ENCODE measurements at regions not wholly inside any gene's neighbourhood (a gene's known extent, or its start where the extent isn't known, plus 50 kb on each side); places are given as distances from the start of the nearest gene placed in this dataset.

- no peaks in the 10 kb centered on the region for H3K79me2 ChIP-seq (replicated peaks; ENCODE audit: insufficient read depth, low read length)
- TF ChIP-seq EZH2 (IDR thresholded peaks at IDR 0.05; ENCODE audit: borderline replicate concordance, insufficient read depth, low read length, poor library complexity, severe bottlenecking) (no peak), RAD21 (conservative IDR thresholded peaks at IDR 0.05) (no peak), MXI1 (conservative IDR thresholded peaks at IDR 0.05; ENCODE audit: poor library complexity, severe bottlenecking) (no peak), TAF1 (IDR thresholded peaks at IDR 0.05; ENCODE audit: low read depth) (no peak), POLR2AphosphoS5 (IDR thresholded peaks at IDR 0.05) (no peak), EP300 (conservative IDR thresholded peaks at IDR 0.05; ENCODE audit: poor library complexity, severe bottlenecking) (no peak), SMC3 (conservative IDR thresholded peaks at IDR 0.05; ENCODE audit: poor library complexity) (no peak)
- TF ChIP-seq, protein P1, sequence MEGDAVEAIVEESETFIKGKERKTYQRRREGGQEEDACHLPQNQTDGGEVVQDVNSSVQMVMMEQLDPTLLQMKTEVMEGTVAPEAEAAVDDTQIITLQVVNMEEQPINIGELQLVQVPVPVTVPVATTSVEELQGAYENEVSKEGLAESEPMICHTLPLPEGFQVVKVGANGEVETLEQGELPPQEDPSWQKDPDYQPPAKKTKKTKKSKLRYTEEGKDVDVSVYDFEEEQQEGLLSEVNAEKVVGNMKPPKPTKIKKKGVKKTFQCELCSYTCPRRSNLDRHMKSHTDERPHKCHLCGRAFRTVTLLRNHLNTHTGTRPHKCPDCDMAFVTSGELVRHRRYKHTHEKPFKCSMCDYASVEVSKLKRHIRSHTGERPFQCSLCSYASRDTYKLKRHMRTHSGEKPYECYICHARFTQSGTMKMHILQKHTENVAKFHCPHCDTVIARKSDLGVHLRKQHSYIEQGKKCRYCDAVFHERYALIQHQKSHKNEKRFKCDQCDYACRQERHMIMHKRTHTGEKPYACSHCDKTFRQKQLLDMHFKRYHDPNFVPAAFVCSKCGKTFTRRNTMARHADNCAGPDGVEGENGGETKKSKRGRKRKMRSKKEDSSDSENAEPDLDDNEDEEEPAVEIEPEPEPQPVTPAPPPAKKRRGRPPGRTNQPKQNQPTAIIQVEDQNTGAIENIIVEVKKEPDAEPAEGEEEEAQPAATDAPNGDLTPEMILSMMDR (IDR thresholded peaks at IDR 0.05; ENCODE audit: poor library complexity, severe bottlenecking), result no peak
- TF ChIP-seq, protein P2, sequence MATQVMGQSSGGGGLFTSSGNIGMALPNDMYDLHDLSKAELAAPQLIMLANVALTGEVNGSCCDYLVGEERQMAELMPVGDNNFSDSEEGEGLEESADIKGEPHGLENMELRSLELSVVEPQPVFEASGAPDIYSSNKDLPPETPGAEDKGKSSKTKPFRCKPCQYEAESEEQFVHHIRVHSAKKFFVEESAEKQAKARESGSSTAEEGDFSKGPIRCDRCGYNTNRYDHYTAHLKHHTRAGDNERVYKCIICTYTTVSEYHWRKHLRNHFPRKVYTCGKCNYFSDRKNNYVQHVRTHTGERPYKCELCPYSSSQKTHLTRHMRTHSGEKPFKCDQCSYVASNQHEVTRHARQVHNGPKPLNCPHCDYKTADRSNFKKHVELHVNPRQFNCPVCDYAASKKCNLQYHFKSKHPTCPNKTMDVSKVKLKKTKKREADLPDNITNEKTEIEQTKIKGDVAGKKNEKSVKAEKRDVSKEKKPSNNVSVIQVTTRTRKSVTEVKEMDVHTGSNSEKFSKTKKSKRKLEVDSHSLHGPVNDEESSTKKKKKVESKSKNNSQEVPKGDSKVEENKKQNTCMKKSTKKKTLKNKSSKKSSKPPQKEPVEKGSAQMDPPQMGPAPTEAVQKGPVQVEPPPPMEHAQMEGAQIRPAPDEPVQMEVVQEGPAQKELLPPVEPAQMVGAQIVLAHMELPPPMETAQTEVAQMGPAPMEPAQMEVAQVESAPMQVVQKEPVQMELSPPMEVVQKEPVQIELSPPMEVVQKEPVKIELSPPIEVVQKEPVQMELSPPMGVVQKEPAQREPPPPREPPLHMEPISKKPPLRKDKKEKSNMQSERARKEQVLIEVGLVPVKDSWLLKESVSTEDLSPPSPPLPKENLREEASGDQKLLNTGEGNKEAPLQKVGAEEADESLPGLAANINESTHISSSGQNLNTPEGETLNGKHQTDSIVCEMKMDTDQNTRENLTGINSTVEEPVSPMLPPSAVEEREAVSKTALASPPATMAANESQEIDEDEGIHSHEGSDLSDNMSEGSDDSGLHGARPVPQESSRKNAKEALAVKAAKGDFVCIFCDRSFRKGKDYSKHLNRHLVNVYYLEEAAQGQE (IDR thresholded peaks at IDR 0.05; ENCODE audit: borderline replicate concordance), result no peak
- no peaks in the 10 kb centered on the region for H4K20me1 ChIP-seq (ENCODE audit: insufficient read depth)
- H3K9me2 ChIP-seq (ENCODE audit: insufficient read depth, low read length), result no peaks in the 10 kb centered on the region
- H3F3A ChIP-seq (ENCODE audit: insufficient read depth, low read length, poor library complexity, severe bottlenecking), result no peaks in the 10 kb centered on the region
- no peak overlapping the region for H2AFZ ChIP-seq (ENCODE audit: low read depth, low read length)
- H3K27me3 ChIP-seq (ENCODE audit: insufficient read depth, low read depth, low read length), result no peaks in the 10 kb centered on the region
- H3K27ac ChIP-seq (ENCODE audit: low read length), result no peak overlapping the region
- peaks cover 7% of the 10 kb centered on the region for H3K9me3 ChIP-seq (ENCODE audit: low read length)
- no peak overlapping the region for H3K4me3 ChIP-seq (ENCODE audit: low read length)
- no peaks in the 10 kb centered on the region for H3K36me3 ChIP-seq (ENCODE audit: insufficient read depth, low read length)
- no peak overlapping the region for H3K4me2 ChIP-seq (ENCODE audit: low read length)
- H3K9ac ChIP-seq (ENCODE audit: low read length), result no peak overlapping the region
These were observed 358.5 kb downstream of the MYCN start for GRCh38 chr2:16298866-16299265.

- peaks cover 7% of the 10 kb centered on the region for H3K9me3 ChIP-seq (ENCODE audit: low read length)
- H3K27ac ChIP-seq (ENCODE audit: low read length), result no peak overlapping the region
- no peak overlapping the region for H3K4me2 ChIP-seq (ENCODE audit: low read length)
- no peak overlapping the region for H3K9ac ChIP-seq (ENCODE audit: low read length)
- H3F3A ChIP-seq (ENCODE audit: insufficient read depth, low read length, poor library complexity, severe bottlenecking), result no peaks in the 10 kb centered on the region
- H4K20me1 ChIP-seq (ENCODE audit: insufficient read depth), result no peaks in the 10 kb centered on the region
- H3K4me3 ChIP-seq (ENCODE audit: low read length), result no peak overlapping the region
- TF ChIP-seq POLR2AphosphoS5 (IDR thresholded peaks at IDR 0.05) (no peak), MXI1 (conservative IDR thresholded peaks at IDR 0.05; ENCODE audit: poor library complexity, severe bottlenecking) (no peak), SMC3 (conservative IDR thresholded peaks at IDR 0.05; ENCODE audit: poor library complexity) (no peak), RAD21 (conservative IDR thresholded peaks at IDR 0.05) (no peak)
- TF ChIP-seq, protein P2 (IDR thresholded peaks at IDR 0.05; ENCODE audit: borderline replicate concordance), result no peak
- TF ChIP-seq, protein P1 (IDR thresholded peaks at IDR 0.05; ENCODE audit: poor library complexity, severe bottlenecking), result no peak
- H2AFZ ChIP-seq (ENCODE audit: low read depth, low read length), result no peak overlapping the region
- no peaks in the 10 kb centered on the region for H3K36me3 ChIP-seq (ENCODE audit: insufficient read depth, low read length)
- H3K79me2 ChIP-seq (replicated peaks; ENCODE audit: insufficient read depth, low read length), result no peaks in the 10 kb centered on the region
- H3K27me3 ChIP-seq (ENCODE audit: insufficient read depth, low read depth, low read length), result no peaks in the 10 kb centered on the region
- no peaks in the 10 kb centered on the region for H3K9me2 ChIP-seq (ENCODE audit: insufficient read depth, low read length)
These were observed 356.2 kb downstream of the MYCN start for GRCh38 chr2:16296331-16297250.
